Glomerular endothelial cell (primary cell): ENCODE measurements at regions not wholly inside any gene's neighbourhood (a gene's known extent, or its start where the extent isn't known, plus 50 kb on each side); places are given as distances from the start of the nearest gene placed in this dataset.

Source experiments
- DNase-seq: peaks from one replicate; pipeline ENCODE4 v3.0.0-alpha.2; 2011; ENCODE audit warnings: low read depth, low spot score; ENCODE audit errors: extremely low read depth

- DNase-seq: no peak
Observed at GRCh38 chr22:25365491-25366261, 146.2 kb downstream of the CRYBB2 start.

GRCh38 chr22:25366408-25366807, 147.0 kb downstream of the CRYBB2 start:
- no peak for DNase-seq

GRCh38 chr22:25366876-25367466, 147.5 kb downstream of the CRYBB2 start:
- DNase-seq: no peak

- no peak for DNase-seq
Observed at GRCh38 chr22:25367756-25368155, 148.3 kb downstream of the CRYBB2 start.

GRCh38 chr22:25368271-25368670, 148.8 kb downstream of the CRYBB2 start:
- DNase-seq: no peak

GRCh38 chr22:25369041-25369440, 149.6 kb downstream of the CRYBB2 start:
- DNase-seq: no peak

GRCh38 chr22:25370322-25370721, 150.9 kb downstream of the CRYBB2 start:
- no peak for DNase-seq

GRCh38 chr22:25372000-25372595, 152.7 kb downstream of the CRYBB2 start:
- DNase-seq: no peak

- no peak for DNase-seq
Observed at GRCh38 chr22:25373961-25374360, 154.5 kb downstream of the CRYBB2 start.

GRCh38 chr22:25374869-25375268, 155.4 kb downstream of the CRYBB2 start:
- DNase-seq: no peak

- DNase-seq: no peak
Observed at GRCh38 chr22:25375683-25376082, 156.2 kb downstream of the CRYBB2 start.

GRCh38 chr22:25377699-25378098, 158.3 kb downstream of the CRYBB2 start:
- no peak for DNase-seq

GRCh38 chr22:25380122-25380747, 160.8 kb downstream of the CRYBB2 start:
- DNase-seq: no peak

GRCh38 chr22:25382762-25383161, 163.3 kb downstream of the CRYBB2 start:
- DNase-seq: no peak

- DNase-seq: no peak
Observed at GRCh38 chr22:25383278-25383820, 163.9 kb downstream of the CRYBB2 start.

- no peak for DNase-seq
Observed at GRCh38 chr22:25383892-25384291, 164.5 kb downstream of the CRYBB2 start.

GRCh38 chr22:25386538-25386884, 167.1 kb downstream of the CRYBB2 start:
- no peak for DNase-seq

- no peak for DNase-seq
Observed at GRCh38 chr22:25388415-25388814, 169.0 kb downstream of the CRYBB2 start.

- no peak for DNase-seq
Observed at GRCh38 chr22:25388866-25389540, 169.6 kb downstream of the CRYBB2 start.

GRCh38 chr22:25389541-25389919, 170.1 kb downstream of the CRYBB2 start:
- DNase-seq: no peak
